Right hindlimb (tissue), 1 donor: ENCODE measurements at regions not wholly inside any gene's neighbourhood (a gene's known extent, or its start where the extent isn't known, plus 50 kb on each side); places are given as distances from the start of the nearest gene placed in this dataset.
A peak's percentile ranks its signal among the peaks of the same experiment; 100 is the strongest.
"Not testable (repeated sequence)": the region's sequence is repeated elsewhere in the genome, so short reads cannot be mapped to it uniquely, and the experiment has no call there.

Experiments
- DNase-seq: peaks from one replicate; pipeline ENCODE4 v3.0.0-alpha.2; 2018

DNA sequence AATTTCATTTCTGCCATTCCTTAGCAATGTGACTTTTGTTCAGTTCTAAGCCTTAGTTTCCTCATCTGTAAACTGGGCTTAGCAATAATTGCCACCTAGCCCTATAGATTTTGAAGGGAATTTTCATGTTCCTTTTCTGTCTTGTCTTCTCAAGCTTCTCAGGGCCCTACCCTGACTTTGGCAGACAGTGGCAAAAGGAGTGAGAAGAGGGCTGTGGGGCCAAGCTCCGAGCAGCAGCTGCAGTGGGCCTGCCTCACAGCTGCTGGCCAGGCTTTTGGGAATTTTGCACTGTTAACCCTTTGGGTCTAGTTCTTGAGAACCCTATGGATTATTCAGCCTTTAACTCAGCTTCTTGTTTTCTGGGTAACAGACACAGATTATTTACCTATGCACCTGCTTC is 67.6 kb upstream of the IGSF1 start:
- peak; percentile 22 for DNase-seq

DNA sequence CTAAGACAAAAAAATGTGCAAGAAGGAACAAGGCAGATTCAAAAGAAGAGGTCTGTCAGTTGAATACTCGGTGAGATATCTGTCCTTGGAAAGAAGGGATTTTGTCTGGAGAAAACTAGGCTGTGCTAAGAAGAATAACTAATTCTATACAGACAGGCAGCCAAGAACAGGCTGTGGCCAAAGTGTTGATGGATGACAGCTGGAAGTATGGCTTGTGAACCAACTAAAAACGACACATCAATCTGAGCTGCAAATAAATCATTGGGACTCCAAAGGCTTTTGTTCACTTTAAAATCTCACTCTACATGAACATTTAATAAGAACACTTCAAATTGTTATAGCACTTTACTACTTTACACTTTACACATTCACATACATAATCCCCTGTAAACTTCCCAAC is 70.5 kb upstream of the IGSF1 start:
- no peak for DNase-seq

DNA sequence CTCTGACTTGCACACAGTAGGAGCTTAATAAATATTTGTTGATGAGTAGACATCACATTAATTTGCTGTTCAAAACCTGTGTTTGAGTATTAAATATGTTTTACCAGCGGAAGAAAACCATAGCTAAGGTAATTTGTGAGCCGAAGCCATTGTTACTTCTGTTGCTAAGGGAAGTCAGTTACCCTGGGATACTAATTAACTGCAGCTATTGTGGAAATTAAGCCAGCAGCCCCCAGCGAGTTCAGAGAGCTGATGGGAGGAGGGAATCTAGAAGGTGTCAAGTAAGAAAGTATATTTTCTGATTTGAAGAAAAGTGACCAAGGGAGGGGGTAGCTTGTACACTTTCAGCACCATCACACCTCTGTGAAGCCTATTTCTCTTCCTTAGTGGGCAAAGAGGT is 76.7 kb upstream of the IGSF1 start:
- DNase-seq, result no peak

DNA sequence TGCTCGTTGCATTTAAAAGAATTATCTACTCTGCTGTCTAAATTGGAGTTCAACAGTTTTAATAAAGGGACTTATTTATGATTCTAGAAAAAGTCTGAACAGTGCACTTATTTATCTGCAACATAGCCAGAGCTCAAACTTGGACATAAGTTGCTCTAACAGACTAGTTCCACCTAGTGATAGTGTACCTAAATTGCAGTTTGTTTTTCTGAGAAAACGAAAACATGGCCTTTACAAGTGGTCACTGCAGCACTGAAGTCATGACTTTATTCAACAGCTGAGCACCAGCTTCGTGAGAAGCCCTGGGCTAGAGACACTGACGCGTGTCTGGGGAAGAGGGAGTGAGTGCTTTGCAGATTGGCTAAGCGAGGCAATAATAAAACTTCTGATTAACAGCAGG is 77.3 kb upstream of the IGSF1 start:
- no peak for DNase-seq

DNA sequence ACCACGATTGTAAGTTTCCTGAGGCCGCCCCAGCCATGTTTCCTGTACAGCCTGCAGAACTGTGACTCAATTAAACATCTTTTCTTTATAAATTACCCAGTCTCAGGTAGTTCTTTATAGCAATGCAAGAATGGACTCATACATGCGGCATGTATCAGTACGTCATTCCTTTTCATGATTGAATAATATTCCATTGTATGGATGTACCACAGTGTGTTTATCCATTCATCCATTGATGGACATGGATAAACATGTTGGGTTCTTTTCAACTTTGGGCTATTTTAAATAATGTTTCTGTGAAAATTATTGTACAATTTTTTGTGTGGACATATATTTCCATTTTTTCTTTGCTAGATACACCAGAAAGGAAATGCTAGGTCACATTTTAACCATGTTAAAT is 99.2 kb upstream of the IGSF1 start:
- no peak for DNase-seq

DNA sequence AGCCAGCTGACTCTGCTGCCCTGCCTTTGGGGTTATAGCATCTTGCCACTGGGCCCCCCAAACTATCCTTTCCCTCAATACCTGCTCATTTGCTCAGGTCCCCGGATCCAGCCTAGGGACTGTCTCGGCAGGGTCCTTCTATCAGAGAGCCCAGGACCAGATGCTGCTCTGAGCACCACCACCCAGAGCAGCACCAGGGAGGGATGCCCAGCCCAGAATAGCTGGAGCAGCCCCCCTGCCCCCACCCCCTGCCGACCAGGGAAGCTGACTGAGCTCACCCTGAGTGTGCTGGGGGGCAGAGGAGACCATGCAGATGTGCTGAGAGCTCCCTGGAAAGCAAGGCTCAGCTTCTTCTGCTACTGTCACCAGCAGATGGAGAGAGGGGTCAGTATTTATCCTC is 103.6 kb upstream of the IGSF1 start:
- DNase-seq, result no peak

DNA sequence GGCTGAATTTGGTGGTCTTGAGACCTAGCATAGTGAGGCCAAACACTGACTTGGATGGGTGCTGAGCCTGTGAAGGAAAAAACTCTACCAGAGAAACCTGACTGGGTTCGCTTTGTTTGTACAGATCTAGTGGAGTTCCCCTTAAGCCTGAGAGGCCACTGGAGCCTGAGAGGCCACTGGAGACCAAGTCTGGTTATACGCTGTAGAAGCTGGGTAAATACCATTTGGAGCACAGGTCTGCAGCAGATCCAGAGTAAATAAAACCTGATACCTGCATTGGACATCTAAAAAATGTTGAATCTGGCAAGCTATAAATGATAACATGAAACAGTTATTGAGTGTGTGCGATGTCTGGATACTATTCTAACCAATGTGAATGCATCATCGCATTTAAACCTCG is 104.3 kb upstream of the IGSF1 start:
- no peak for DNase-seq

DNA sequence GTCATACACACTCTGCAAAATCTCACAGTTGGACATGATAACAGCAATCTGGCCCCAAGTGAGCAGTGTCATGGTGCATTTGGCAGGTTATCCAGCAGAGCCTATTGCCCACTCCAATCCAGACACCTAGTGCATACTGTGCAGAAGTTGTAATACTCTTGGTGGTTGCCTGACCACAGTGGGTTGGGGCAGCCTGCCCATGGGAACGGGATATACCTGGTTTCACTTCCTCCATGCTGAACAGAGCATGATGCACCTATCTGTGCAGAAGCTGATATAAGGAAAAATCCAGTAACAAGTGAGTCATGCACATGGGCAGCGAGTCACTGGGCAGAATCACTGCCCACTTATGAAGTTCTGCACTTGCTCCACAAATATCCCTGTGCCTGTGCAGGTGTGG is 105.3 kb upstream of the IGSF1 start:
- no peak for DNase-seq

DNA sequence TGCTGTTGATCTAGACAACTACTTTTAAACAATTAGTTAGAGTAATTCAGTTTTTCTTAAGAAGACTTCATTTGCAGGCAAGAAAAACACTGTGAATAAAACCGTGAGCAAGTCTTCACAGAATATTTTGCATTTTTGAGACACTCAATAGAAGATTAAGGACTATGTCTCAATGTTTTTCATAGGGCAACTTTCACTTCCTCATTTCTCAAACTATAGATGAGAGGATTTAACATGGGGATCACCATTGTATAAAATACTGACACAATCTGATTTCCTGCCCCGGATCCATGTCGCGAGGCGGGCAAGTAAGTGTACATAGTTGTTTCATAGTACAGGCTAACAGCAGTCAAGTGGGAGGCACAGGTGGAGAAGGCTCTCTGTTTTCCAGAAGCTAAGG is 108.8 kb upstream of the IGSF1 start:
- DNase-seq, result no peak

DNA sequence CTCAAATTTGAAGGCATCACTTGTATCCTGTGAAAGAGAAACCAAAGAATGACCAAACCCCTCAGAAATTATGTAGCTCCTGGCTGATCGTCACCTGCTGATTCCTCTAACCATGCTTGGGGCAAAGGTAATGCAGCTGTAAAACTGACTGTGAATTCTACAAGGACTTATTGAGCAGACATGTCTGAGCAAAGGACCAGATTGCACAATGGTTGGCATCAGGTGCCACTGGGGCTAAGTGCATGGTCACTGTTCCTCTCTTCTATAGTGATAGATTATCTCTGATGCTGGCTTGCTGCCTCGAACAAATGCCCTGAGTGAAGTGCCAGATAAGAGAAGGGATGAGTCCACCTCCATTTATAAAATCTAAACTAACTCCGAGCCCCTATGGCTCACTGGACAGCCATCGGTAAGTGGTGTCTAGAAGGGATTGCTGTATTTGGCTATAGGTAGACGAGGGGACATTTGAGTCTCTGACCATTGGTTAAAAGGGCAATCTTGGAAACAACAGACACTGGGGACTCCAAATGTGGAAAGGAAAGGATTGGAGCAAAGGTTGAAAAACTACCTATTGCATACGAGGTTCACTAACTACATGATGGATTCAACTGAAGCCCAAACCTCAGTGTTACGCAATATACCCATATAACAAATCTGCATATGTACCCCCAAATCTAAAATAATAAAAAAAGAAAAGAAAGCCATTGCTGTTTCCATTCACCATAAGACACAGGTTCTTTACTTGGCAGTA is 110.7 kb upstream of the IGSF1 start:
- no peak for DNase-seq

DNA sequence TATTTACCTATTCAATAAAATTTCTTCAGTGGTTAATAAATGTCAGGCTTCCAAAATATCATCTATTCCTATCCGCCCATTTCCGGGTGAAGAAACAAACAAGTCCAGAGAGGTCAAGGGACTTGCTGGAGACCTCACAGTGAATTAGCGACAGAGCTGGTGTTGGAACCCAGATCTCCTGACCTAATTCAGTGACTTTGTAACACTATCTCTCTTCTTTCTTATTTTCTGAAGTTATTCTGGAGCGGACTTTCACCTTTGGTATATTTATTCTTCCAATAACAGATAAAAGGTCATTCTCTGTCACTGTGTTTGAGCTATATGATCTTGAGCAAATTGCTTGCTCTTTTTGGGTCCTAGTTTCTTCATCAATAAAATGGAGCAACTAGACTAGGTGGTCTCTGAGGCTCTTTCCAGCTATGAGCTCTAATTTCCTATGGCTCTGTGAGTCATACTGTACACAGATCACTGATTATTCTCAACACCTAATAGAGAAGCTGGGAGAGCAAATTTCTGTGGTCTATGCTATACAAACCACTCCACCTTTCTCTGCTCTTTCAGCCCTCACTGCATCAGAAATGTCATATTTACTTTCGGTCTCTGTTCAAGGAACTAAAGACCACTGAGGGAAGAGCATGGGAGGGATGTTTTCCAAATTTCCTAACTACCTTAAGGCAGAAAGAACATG is 113.2 kb upstream of the IGSF1 start:
- no peak for DNase-seq

DNA sequence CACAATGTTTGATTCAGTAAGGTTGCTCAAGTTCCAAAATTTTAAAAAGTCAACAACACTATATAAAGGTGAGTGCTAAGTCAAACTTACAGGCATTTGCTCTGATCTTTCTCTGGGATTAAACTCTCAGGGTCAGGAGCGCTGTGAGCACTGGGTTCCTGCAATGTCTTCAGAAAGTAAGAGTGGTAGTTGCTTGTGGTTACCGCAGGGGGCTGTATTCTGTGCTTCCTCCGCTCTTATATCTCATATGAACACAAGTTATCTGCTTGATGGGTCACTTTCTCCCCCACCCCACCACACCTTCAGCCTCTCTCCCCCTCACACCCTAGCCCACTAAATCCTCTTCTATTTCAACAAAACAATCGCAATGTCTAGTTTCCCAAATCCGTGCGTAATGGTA is 116.4 kb upstream of the IGSF1 start:
- no peak for DNase-seq

DNA sequence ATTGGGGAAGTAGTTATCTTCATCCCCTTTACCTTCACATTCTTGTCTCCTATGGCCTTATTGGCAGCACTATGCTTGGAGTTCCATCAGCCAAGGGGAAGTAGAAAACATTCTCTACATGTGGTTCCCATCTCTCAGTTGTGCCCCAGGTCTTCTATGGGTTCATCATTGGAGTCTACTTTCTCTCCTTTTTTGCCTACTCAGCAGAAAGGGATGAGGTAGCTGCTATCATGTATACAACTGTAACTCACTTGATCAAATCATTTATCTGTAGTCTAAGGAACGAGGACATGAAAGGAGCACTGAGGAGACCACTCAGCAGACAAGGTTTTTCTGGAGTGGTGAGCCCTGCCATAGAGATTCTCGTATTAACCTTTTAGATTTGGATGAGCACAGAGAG is 119.0 kb upstream of the OR13H1 start:
- no peak for DNase-seq

DNA sequence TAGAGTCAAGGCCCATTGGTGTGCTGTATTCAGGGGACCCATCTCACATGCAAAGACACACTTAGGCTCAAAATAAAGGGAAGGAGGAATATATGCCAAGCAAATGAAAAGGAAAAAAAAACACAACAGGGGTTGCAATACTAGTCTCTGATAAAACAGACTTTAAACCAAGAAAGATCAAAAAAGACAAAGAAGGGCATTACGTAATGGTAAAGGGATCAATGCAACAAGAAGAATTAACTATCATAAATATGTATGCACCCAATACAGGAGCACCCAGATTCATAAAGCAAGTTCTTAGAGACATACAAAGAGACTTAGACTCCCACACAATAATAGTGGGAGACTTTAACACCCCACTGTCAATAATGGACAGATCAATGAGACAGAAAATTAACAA is 113.4 kb upstream of the OR13H1 start:
- DNase-seq, result not testable (repeated sequence)

DNA sequence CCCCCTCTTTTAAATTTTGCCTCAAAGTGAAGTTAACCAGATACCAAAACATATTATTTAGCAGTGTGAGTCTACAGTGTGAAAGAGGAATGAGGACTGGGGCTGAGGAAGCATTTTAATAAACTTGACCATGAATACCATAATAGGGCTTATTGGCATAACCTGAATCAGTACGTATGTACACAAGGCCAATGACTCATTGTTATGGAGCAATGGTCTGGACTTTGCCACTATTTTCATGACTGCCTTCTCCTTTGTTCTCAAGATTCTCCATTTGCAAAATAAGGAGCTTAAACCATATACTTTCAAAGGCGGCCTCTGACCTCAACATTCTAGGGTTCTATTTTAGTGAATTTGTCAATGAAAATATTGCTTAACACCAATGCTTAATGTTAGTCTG is 102.8 kb upstream of the OR13H1 start:
- DNase-seq, result no peak

DNA sequence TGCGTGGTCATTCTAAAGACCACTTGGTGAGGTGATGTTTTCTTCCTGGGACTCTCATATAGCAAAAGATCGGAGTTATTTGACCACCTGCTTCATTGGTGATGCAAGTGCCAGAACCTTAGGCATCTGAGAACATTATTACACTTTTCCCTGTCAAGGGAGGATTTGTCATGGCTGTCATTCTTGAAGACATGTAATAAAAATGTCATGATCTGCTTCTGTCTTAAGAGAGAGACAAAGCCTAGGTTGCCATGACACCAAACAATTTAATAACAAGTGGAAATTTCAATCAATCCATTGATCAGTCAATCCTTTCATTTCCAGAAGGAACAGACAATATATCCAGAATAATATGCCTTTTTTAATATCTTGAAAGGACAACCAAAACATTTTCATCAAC is 97.9 kb upstream of the OR13H1 start:
- DNase-seq, result no peak

DNA sequence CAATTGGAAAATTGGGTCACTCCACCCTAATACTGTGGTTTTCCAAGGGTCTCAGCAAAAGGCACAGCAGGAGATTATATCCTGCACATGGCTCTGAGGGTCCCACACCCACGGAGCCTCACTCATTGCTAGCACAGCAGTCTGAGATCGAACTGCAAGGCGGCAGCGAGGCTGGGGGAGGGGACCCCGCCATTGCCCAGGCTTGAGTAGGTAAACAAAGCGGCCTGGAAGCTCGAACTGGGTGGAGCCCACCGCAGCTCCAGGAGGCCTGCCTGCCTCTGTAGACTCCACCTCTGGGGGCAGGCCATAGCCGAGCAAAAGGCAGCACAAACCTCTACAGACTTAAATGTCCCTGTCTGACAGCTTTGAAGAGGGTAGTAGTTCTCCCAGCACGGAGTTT is 82.0 kb upstream of the OR13H1 start:
- not testable (repeated sequence) for DNase-seq

DNA sequence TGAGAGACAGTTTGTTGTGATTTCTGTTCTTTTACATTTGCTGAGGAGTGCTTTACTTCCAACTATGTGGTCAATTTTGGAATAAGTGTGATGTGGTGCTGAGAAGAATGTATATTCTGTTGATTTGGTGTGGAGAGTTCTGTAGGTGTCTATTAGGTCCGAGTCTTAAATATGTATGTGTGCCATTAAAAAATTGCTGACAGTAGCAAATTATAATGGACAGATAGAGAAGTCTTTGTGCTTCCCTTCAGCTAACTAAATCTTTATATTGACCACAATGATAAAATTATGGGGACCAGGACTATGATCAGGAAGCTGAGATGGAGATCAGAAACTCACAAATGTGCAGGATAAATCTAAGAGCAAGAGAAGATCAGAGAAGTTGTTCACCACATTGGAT is 70.1 kb upstream of the OR13H1 start:
- DNase-seq, result not testable (repeated sequence)

DNA sequence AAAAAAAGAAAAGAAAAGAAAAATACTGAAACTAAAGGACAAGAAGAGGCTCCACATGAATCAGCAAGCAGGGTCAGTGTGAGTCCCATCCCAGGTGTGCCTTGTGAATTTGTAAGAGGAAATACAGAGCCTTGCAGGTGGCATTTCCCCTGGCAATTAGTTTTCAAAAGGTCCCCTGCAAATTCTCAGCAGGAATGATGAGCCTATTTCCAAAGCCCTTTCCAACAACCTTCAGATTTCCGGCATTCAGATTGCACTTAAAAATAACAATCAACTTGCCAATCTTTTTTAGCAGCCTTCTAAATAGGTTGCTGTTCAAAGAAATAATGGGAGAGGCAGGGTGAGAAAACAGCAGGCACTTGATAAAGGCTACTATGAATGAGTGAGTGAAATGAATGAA is 66.4 kb upstream of the OR13H1 start:
- DNase-seq, result no peak
